Liver (tissue), 3 donors: ENCODE measurements at regions not wholly inside any gene's neighbourhood (a gene's known extent, or its start where the extent isn't known, plus 50 kb on each side); places are given as distances from the start of the nearest gene placed in this dataset.

Experiments used
- EGR1 ChIP-seq, 2 donors: IDR thresholded peaks; 2 replicates each; pipeline ENCODE4 v1.6.1; 2016 to 2018; ENCODE audit warnings: antibody characterized with exemption in 2 of 2, low read depth in 2 of 2
- FOXA1 ChIP-seq: IDR thresholded peaks from 2 replicates; pipeline ENCODE4 v1.6.1; 2016; ENCODE audit warnings: antibody characterized with exemption
- HNF4A ChIP-seq, 2 donors: conservative IDR thresholded peaks; 2 replicates each; pipeline ENCODE4 v1.6.1; 2016; ENCODE audit warnings: antibody characterized with exemption in 2 of 2, mild to moderate bottlenecking in 2 of 2
- RAD21 ChIP-seq, 2 donors: IDR thresholded peaks; 2 replicates each; pipeline ENCODE4 v1.6.1; 2016; ENCODE audit warnings: antibody characterized with exemption in 2 of 2, mild to moderate bottlenecking in 2 of 2
- RXRA ChIP-seq, 2 donors: IDR thresholded peaks; 2 replicates each; pipeline ENCODE4 v1.6.1; 2017 to 2018; ENCODE audit warnings: antibody characterized with exemption in 2 of 2, mild to moderate bottlenecking in 1 of 2
- SP1 ChIP-seq: IDR thresholded peaks from 2 replicates; pipeline ENCODE4 v1.6.1; 2018; ENCODE audit warnings: antibody characterized with exemption, mild to moderate bottlenecking
- TAF1 ChIP-seq: conservative IDR thresholded peaks from 2 replicates; pipeline ENCODE4 v1.6.1; 2016; ENCODE audit warnings: antibody characterized with exemption, mild to moderate bottlenecking
- YY1 ChIP-seq: IDR thresholded peaks from 2 replicates; pipeline ENCODE4 v1.6.1; 2016; ENCODE audit warnings: antibody characterized with exemption, mild to moderate bottlenecking
- TF ChIP-seq, protein P1 (sequence below): fragments of 150-350 bp; IDR thresholded peaks from 2 replicates; pipeline ENCODE4 v1.5.1; 2017; ENCODE audit warnings: improper control_type of control experiment, low read depth, low read length; ENCODE audit not compliant: missing input control
- TF ChIP-seq, protein P2 (sequence below): IDR thresholded peaks from 2 replicates; pipeline ENCODE4 v1.6.1; 2016; ENCODE audit warnings: antibody characterized with exemption
- TF ChIP-seq, protein P3 (sequence below): IDR thresholded peaks from 2 replicates; pipeline ENCODE4 v1.6.1; 2016; ENCODE audit warnings: antibody characterized with exemption
- donor health status: healthy.
- donor health status: healthy.

GRCh38 chr1:101116006-101116405 is 90.4 kb upstream of the DPH5 start:
- TF ChIP-seq, protein P1, sequence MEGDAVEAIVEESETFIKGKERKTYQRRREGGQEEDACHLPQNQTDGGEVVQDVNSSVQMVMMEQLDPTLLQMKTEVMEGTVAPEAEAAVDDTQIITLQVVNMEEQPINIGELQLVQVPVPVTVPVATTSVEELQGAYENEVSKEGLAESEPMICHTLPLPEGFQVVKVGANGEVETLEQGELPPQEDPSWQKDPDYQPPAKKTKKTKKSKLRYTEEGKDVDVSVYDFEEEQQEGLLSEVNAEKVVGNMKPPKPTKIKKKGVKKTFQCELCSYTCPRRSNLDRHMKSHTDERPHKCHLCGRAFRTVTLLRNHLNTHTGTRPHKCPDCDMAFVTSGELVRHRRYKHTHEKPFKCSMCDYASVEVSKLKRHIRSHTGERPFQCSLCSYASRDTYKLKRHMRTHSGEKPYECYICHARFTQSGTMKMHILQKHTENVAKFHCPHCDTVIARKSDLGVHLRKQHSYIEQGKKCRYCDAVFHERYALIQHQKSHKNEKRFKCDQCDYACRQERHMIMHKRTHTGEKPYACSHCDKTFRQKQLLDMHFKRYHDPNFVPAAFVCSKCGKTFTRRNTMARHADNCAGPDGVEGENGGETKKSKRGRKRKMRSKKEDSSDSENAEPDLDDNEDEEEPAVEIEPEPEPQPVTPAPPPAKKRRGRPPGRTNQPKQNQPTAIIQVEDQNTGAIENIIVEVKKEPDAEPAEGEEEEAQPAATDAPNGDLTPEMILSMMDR = no peak
- TF ChIP-seq, protein P2, sequence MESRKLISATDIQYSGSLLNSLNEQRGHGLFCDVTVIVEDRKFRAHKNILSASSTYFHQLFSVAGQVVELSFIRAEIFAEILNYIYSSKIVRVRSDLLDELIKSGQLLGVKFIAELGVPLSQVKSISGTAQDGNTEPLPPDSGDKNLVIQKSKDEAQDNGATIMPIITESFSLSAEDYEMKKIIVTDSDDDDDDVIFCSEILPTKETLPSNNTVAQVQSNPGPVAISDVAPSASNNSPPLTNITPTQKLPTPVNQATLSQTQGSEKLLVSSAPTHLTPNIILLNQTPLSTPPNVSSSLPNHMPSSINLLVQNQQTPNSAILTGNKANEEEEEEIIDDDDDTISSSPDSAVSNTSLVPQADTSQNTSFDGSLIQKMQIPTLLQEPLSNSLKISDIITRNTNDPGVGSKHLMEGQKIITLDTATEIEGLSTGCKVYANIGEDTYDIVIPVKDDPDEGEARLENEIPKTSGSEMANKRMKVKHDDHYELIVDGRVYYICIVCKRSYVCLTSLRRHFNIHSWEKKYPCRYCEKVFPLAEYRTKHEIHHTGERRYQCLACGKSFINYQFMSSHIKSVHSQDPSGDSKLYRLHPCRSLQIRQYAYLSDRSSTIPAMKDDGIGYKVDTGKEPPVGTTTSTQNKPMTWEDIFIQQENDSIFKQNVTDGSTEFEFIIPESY = no peak
- TF ChIP-seq HNF4A (conservative IDR thresholded peaks at IDR 0.05) (no peak), RXRA (IDR thresholded peaks at IDR 0.05) (no peak), YY1 (no peak), TAF1 (no peak), FOXA1 (no peak), EGR1 (IDR thresholded peaks at IDR 0.05; ENCODE audit: low read depth in 2 of 2) (no peak), RAD21 (IDR thresholded peaks at IDR 0.05) (no peak), SP1 (no peak)
- TF ChIP-seq, protein P3, sequence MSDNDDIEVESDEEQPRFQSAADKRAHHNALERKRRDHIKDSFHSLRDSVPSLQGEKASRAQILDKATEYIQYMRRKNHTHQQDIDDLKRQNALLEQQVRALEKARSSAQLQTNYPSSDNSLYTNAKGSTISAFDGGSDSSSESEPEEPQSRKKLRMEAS = no peak
